Stomach (tissue), 8 donors: ENCODE measurements at regions not wholly inside any gene's neighbourhood (a gene's known extent, or its start where the extent isn't known, plus 50 kb on each side); places are given as distances from the start of the nearest gene placed in this dataset.

Experiments
- DNase-seq, 2 donors: peaks; one replicate each; pipeline versions ENCODE4 v3.0.0 to v3.0.0-alpha.2; 2013 to 2019
- H3K27ac ChIP-seq, 5 donors: fragments of 200-600 bp in 4 of 5; sonication (generic) in 4 of 5; one replicate each; pipeline ENCODE4 v1.5.1; 2013 to 2019; ENCODE audit warnings: mild to moderate bottlenecking in 1 of 5, moderate library complexity in 1 of 5
- H3K27me3 ChIP-seq, 3 donors: fragments of 200-600 bp; sonication (generic); one replicate each; pipeline ENCODE4 v1.5.1; 2017 to 2019; ENCODE audit warnings: mixed run types in 1 of 3
- H3K36me3 ChIP-seq, 4 donors: fragments of 200-600 bp; sonication (generic); 1 replicate in 3 of 4; 2 replicates in 1 of 4; pipeline ENCODE4 v1.5.1; 2016 to 2019
- H3K4me1 ChIP-seq, 4 donors: fragments of 200-600 bp; sonication (generic); one replicate each; pipeline ENCODE4 v1.5.1; 2016 to 2019
- H3K4me3 ChIP-seq, 4 donors: fragments of 200-600 bp; sonication (generic) in 3 of 4; one replicate each; pipeline ENCODE4 v1.5.1; 2016 to 2019; ENCODE audit warnings: mild to moderate bottlenecking in 1 of 4
- H3K9me3 ChIP-seq, 4 donors: fragments of 200-600 bp; sonication (generic); one replicate each; pipeline ENCODE4 v1.5.1; 2016 to 2019
- EP300 ChIP-seq: sonication (generic); formaldehyde crosslinking; IDR thresholded peaks from one replicate; pipeline ENCODE4 v1.6.1; 2017; ENCODE audit warnings: antibody characterized with exemption
- POLR2A ChIP-seq, 4 donors: fragments of 450-650 bp; IDR thresholded peaks; one replicate each; pipeline ENCODE4 v1.6.1; 2016; ENCODE audit warnings: antibody characterized with exemption in 4 of 4, control low read depth in 2 of 4, mild to moderate bottlenecking in 1 of 4, moderate library complexity in 1 of 4
- POLR2AphosphoS5 ChIP-seq, 3 donors: sonication (generic); formaldehyde crosslinking; IDR thresholded peaks; one replicate each; pipeline ENCODE4 v1.6.1; 2016; ENCODE audit warnings: antibody characterized with exemption in 3 of 3
- WGBS, 5 donors: extraction: QIAGEN DNeasy Blood & Tissue Kit in 3 of 5; methylation state at CpG; one replicate each; pipeline versions ENCODE4 v1.1.5 to v1.1.7; 2013 to 2018; 5-methylcytosine and 5-hydroxymethylcytosine counted together
- intact Hi-C: fragments of 100-400 bp; cut with DNase I; formaldehyde crosslinking; loops from one replicate; pipeline ENCODE4 v1.15.1; 2023; ENCODE audit warnings: low total_unique reads
- TF ChIP-seq, protein P1 (sequence below), 7 experiments: fragments of 450-650 bp in 4 of 7; fragments of 200-600 bp in 3 of 7; sonication (generic) in 3 of 7; IDR thresholded peaks; one replicate each; pipeline ENCODE4 v1.5.1; 2016 to 2019; ENCODE audit warnings: antibody characterized with exemption in 7 of 7, control low read depth in 2 of 7, mild to moderate bottlenecking in 1 of 7
- donor health status: healthy with polysubstance abuse.
- donor health status: Bipolar disorder and iron deficiency.
- donor health status: healthy.

DNA sequence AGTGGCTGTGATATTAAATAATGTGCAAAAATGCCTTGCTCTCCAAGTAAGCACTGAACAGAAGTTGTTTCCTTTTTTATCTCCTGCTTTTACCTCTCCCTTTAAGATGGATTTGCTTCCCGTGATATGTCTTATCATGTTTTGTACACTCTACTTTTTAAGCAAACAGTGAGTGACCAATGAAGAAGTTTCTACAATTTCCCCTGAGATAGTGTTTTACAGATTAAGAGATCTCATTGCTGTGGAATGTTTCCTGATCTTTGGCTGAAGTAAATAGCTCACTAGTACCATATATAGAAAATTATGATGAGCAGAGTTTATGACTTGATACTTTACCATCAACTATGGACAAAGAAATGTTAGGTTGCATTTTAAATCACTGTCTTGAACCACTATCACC lies 184.8 kb upstream of the PDE3A start:
- DNase-seq = peak in 1 of 2 donors; percentile 32
- no peaks in the 10 kb centered on the region for H3K9me3 ChIP-seq
- H3K36me3 ChIP-seq = no peaks in the 10 kb centered on the region
- no peak overlapping the region for H3K4me3 ChIP-seq
- no peaks in the 10 kb centered on the region for H3K4me1 ChIP-seq
- intact Hi-C loops = no loop called here
- TF ChIP-seq EP300 (no peak), POLR2A (IDR thresholded peaks at IDR 0.05) (no peak), POLR2AphosphoS5 (IDR thresholded peaks at IDR 0.05) (no peak)
- TF ChIP-seq, protein P1, sequence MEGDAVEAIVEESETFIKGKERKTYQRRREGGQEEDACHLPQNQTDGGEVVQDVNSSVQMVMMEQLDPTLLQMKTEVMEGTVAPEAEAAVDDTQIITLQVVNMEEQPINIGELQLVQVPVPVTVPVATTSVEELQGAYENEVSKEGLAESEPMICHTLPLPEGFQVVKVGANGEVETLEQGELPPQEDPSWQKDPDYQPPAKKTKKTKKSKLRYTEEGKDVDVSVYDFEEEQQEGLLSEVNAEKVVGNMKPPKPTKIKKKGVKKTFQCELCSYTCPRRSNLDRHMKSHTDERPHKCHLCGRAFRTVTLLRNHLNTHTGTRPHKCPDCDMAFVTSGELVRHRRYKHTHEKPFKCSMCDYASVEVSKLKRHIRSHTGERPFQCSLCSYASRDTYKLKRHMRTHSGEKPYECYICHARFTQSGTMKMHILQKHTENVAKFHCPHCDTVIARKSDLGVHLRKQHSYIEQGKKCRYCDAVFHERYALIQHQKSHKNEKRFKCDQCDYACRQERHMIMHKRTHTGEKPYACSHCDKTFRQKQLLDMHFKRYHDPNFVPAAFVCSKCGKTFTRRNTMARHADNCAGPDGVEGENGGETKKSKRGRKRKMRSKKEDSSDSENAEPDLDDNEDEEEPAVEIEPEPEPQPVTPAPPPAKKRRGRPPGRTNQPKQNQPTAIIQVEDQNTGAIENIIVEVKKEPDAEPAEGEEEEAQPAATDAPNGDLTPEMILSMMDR (IDR thresholded peaks at IDR 0.05) = no peak
- 21 to 44% (median 27%) methylated on average over 1 of the region's 1 CpG for WGBS, 5 donors
- H3K27ac ChIP-seq = no peak overlapping the region
- peaks cover 0 to 37% (median 0%) of the 10 kb centered on the region in 3 donors for H3K27me3 ChIP-seq

DNA sequence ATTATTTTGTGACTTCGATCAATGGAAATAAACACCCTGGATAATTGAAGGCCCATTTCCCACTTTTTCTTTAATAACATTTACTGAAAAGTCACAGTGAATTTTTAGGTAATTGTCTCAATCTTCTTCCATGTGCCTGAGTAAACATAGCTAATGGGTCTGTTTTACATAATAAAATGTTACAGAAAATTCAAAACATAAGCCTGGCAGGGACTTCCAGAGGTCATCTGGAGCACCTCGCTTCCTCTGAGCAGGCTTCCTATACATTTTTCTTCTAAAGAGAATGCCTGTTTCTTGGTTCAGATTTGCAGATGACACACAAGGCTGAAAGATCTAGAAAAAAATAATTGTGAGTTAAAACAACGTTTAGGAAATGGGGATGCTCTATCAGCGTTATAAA lies 183.8 kb upstream of the PDE3A start:
- H3K9me3 ChIP-seq = no peaks in the 10 kb centered on the region
- no peak overlapping the region for H3K27ac ChIP-seq
- H3K4me1 ChIP-seq = no peaks in the 10 kb centered on the region
- intact Hi-C loops = no loop called here
- H3K36me3 ChIP-seq = no peaks in the 10 kb centered on the region
- 52 to 80% (median 62%) methylated on average over 4 of the region's 4 CpGs for WGBS, 5 donors
- no peak for DNase-seq
- H3K4me3 ChIP-seq = no peak overlapping the region
- TF ChIP-seq EP300 = no peak
- no peak for TF ChIP-seq POLR2A (IDR thresholded peaks at IDR 0.05)
- no peak for TF ChIP-seq POLR2AphosphoS5 (IDR thresholded peaks at IDR 0.05)
- TF ChIP-seq, protein P1 (IDR thresholded peaks at IDR 0.05) = no peak
- H3K27me3 ChIP-seq = peaks cover 0 to 35% (median 0%) of the 10 kb centered on the region in 3 donors

DNA sequence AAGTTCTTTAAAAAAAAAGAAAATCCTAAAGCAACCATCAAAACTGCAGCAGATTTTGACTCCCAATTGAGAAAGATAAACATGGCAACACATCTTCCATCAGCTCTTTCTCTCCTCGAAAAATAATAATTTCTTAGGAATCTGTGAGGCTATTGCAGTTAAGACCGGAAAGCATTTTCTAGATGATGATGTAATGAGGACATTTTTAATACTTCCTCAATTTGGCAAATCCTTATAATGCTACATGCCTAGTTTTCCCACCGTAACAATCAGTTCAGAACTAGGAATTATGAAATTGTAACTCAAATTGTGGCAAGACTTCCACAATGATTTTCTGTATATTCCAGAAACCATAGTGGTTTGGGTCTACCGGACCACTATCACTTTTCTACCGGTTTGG lies 180.9 kb upstream of the PDE3A start:
- WGBS, 5 donors = 70 to 90% (median 83%) methylated on average over 5 of the region's 5 CpGs

DNA sequence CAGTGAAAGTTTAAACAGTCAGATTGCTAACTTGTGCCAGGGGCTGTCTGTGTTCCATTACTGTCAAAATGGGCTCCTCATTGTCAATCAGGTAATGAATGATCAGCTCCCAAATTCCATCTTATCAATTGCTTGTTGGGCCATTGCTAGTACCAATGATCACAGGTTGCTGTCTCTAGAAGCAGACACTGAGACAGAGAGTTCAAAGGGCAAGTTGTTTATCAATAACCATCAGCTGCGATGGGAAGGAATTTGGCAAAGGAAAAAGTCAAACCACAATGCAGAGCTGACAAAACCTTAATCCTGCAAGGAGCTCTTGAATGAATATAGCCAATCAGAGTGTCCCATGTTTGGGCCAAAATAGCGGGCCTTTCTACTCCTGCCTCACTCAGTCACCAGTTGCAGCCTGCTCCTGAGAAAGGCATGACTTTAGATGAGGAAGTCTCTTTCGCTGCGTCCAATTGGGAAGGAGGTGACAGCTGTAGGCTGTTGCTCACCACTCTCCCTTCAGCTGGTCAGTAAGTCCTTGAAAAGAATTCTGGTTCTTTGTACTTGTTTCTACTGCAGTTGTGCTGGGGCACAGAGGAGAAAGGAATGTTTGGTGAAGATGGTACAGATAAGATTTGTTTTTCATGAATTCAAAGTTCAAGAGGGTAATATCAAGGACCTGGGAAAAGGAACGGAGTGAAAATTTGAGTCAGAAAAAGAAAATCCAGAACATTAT lies 179.2 kb upstream of the PDE3A start:
- DNase-seq = no peak
- no peaks in the 10 kb centered on the region for H3K4me1 ChIP-seq
- H3K27me3 ChIP-seq = peaks cover 0 to 16% (median 0%) of the 10 kb centered on the region in 3 donors
- TF ChIP-seq POLR2A (IDR thresholded peaks at IDR 0.05) (no peak), EP300 (no peak), POLR2AphosphoS5 (IDR thresholded peaks at IDR 0.05) (no peak)
- TF ChIP-seq, protein P1 (IDR thresholded peaks at IDR 0.05) = no peak
- no peak overlapping the region for H3K27ac ChIP-seq
- H3K36me3 ChIP-seq = no peaks in the 10 kb centered on the region
- intact Hi-C loops = no loop called here
- H3K4me3 ChIP-seq = no peak overlapping the region
- 35 to 59% (median 52%) methylated on average over 5 of the region's 5 CpGs for WGBS, 5 donors
- no peaks in the 10 kb centered on the region for H3K9me3 ChIP-seq

More for the DNA sequence above, 180.9 kb upstream of the PDE3A start:
- Histone ChIP-seq H3K36me3 (no peaks in the 10 kb centered on the region), H3K4me3 (no peak overlapping the region), H3K4me1 (no peaks in the 10 kb centered on the region), H3K27ac (no peak overlapping the region), H3K9me3 (no peaks in the 10 kb centered on the region), H3K27me3 (peaks cover 0 to 16% (median 0%) of the 10 kb centered on the region in 3 donors)
- intact Hi-C loops = no loop called here
- no peak for TF ChIP-seq EP300
- TF ChIP-seq POLR2A (IDR thresholded peaks at IDR 0.05) = no peak
- TF ChIP-seq POLR2AphosphoS5 (IDR thresholded peaks at IDR 0.05) = no peak
- TF ChIP-seq, protein P1 (IDR thresholded peaks at IDR 0.05) = no peak
- no peak for DNase-seq
